Smooth muscle cell of the brain vasculature (primary cell): ENCODE measurements at regions not wholly inside any gene's neighbourhood (a gene's known extent, or its start where the extent isn't known, plus 50 kb on each side); places are given as distances from the start of the nearest gene placed in this dataset.
"Not testable (repeated sequence)": the region's sequence is repeated elsewhere in the genome, so short reads cannot be mapped to it uniquely, and the experiment has no call there.

Source experiments
- DNase-seq: peaks from one replicate; pipeline ENCODE4 v3.0.0-alpha.2; 2012; ENCODE audit warnings: low read depth, low spot score

- DNase-seq = no peak
These were observed 74.9 kb upstream of the GUCY1A1 start for GRCh38 chr4:155591738-155592143.

- DNase-seq = no peak
These were observed 75.7 kb upstream of the GUCY1A1 start for GRCh38 chr4:155590796-155591585.

GRCh38 chr4:155588437-155588836 lies 78.2 kb upstream of the GUCY1A1 start:
- DNase-seq = no peak

GRCh38 chr4:155587766-155588165 lies 78.9 kb upstream of the GUCY1A1 start:
- DNase-seq = no peak

GRCh38 chr4:155582971-155583437 lies 83.6 kb upstream of the GUCY1A1 start:
- no peak for DNase-seq

- no peak for DNase-seq
These were observed 84.6 kb upstream of the GUCY1A1 start for GRCh38 chr4:155582041-155582440.

GRCh38 chr4:155578726-155579370 lies 87.8 kb upstream of the GUCY1A1 start:
- no peak for DNase-seq

- DNase-seq = no peak
These were observed 88.4 kb upstream of the GUCY1A1 start for GRCh38 chr4:155578219-155578618.

- not testable (repeated sequence) for DNase-seq
These were observed 92.3 kb upstream of the GUCY1A1 start for GRCh38 chr4:155574329-155574728.

- DNase-seq = no peak
These were observed 93.5 kb upstream of the GUCY1A1 start for GRCh38 chr4:155573126-155573525.

GRCh38 chr4:155572106-155572703 lies 94.4 kb upstream of the GUCY1A1 start:
- DNase-seq = no peak

GRCh38 chr4:155571184-155571944 lies 95.3 kb upstream of the GUCY1A1 start:
- DNase-seq = no peak

GRCh38 chr4:155570661-155571060 lies 96.0 kb upstream of the GUCY1A1 start:
- DNase-seq = no peak

- no peak for DNase-seq
These were observed 96.6 kb upstream of the GUCY1A1 start for GRCh38 chr4:155569960-155570515.

GRCh38 chr4:155569471-155569870 lies 97.2 kb upstream of the GUCY1A1 start:
- DNase-seq = no peak

GRCh38 chr4:155568641-155569220 lies 97.9 kb upstream of the GUCY1A1 start:
- DNase-seq = no peak

- no peak for DNase-seq
These were observed 100.3 kb upstream of the GUCY1A1 start for GRCh38 chr4:155566354-155566753.

- no peak for DNase-seq
These were observed 100.9 kb upstream of the GUCY1A1 start for GRCh38 chr4:155565776-155566175.

- DNase-seq = no peak
These were observed 101.3 kb upstream of the GUCY1A1 start for GRCh38 chr4:155565330-155565729.

GRCh38 chr4:155564880-155565279 lies 101.8 kb upstream of the GUCY1A1 start:
- DNase-seq = no peak

GRCh38 chr4:155564086-155564485 lies 102.6 kb upstream of the GUCY1A1 start:
- DNase-seq = no peak
